PC-3 (cell line): ENCODE measurements at regions not wholly inside any gene's neighbourhood (a gene's known extent, or its start where the extent isn't known, plus 50 kb on each side); places are given as distances from the start of the nearest gene placed in this dataset.

ENCODE experiments used
- ATAC-seq: fragments of 200-7000 bp; cut with Tn5 transposase; 2 replicates; pipeline ENCODE4 v1.9.1; 2020; ENCODE audit warnings: mild to moderate bottlenecking, moderate library complexity
- BruUV-seq: library from RNA; stranded (reverse); fragments of 400-500 nt; replicated peaks from 2 replicates; lab custom pipeline; 2021; lab: Mats Ljungman, UMichigan
- CTCF ChIA-PET: fragments of 300-600 bp; sonication (Branson Sonifier 250); formaldehyde crosslinking; loops from one replicate; lab custom pipeline; 2022; ENCODE audit warnings: antibody characterized with exemption; lab: Charles Lee
- POLR2A ChIA-PET: fragments of 300-600 bp; sonication (Branson Sonifier 250); formaldehyde crosslinking; loops from one replicate; lab custom pipeline; 2022; ENCODE audit warnings: antibody characterized with exemption; ENCODE audit not compliant: unreplicated experiment; lab: Charles Lee
- DNase-seq: peaks from one replicate; pipeline ENCODE4 v3.0.0-alpha.2; 2015
- H2AFZ ChIP-seq: fragments of 300-600 bp; sonication (generic); 2 replicates; pipeline ENCODE4 v1.6.0; 2016; ENCODE audit warnings: antibody characterized with exemption, low read length
- H3F3A ChIP-seq: fragments of 300-600 bp; sonication (generic); one replicate; pipeline ENCODE4 v1.6.0; 2017; ENCODE audit warnings: antibody characterized with exemption, low read length, control low read depth, mild to moderate bottlenecking; ENCODE audit not compliant: unreplicated experiment
- H3K27ac ChIP-seq: fragments of 300-600 bp; sonication (generic); 2 replicates; pipeline ENCODE4 v1.5.1; 2016; ENCODE audit warnings: mild to moderate bottlenecking, low read length
- H3K27me3 ChIP-seq: fragments of 300-600 bp; sonication (generic); 2 replicates; pipeline ENCODE4 v1.6.1; 2016; ENCODE audit warnings: low read length, mixed read lengths
- H3K36me3 ChIP-seq: fragments of 300-600 bp; sonication (generic); 2 replicates; pipeline ENCODE4 v1.6.1; 2016; ENCODE audit warnings: low read depth, mixed run types, low read length, mixed read lengths
- H3K4me1 ChIP-seq: fragments of 300-600 bp; sonication (generic); 2 replicates; pipeline ENCODE4 v1.5.1; 2016; ENCODE audit warnings: low read length; ENCODE audit not compliant: insufficient read depth
- H3K4me2 ChIP-seq: fragments of 300-600 bp; sonication (generic); 2 replicates; pipeline ENCODE4 v1.6.0; 2016; ENCODE audit warnings: low read length
- H3K4me3 ChIP-seq: fragments of 300-600 bp; sonication (generic); 2 replicates; pipeline ENCODE4 v1.5.1; 2016; ENCODE audit warnings: mild to moderate bottlenecking, low read length, mixed read lengths
- H3K79me2 ChIP-seq: fragments of 300-600 bp; sonication (generic); 2 replicates; pipeline ENCODE4 v1.6.1; 2017; ENCODE audit warnings: low read length, mixed read lengths
- H3K9ac ChIP-seq: fragments of 300-600 bp; sonication (generic); 2 replicates; pipeline ENCODE4 v1.6.0; 2016; ENCODE audit warnings: mild to moderate bottlenecking, low read length
- H3K9me2 ChIP-seq: fragments of 300-600 bp; sonication (generic); replicated peaks from 2 replicates; pipeline ENCODE4 v1.6.1; 2016; ENCODE audit warnings: mixed run types, low read length, mixed read lengths
- H3K9me3 ChIP-seq: fragments of 300-600 bp; sonication (generic); 2 replicates; pipeline ENCODE4 v1.6.1; 2016; ENCODE audit warnings: low read length, mixed read lengths
- H4K20me1 ChIP-seq: fragments of 300-600 bp; sonication (generic); 2 replicates; pipeline ENCODE4 v1.6.1; 2016; ENCODE audit warnings: low read length, mixed read lengths
- CTCF ChIP-seq: fragments of 300-600 bp; sonication (generic); conservative IDR thresholded peaks from 2 replicates; pipeline ENCODE4 v1.5.1; 2017; ENCODE audit warnings: antibody characterized with exemption, low read depth, mild to moderate bottlenecking, low read length
- EZH2 ChIP-seq: fragments of 300-600 bp; sonication (generic); IDR thresholded peaks from one replicate; pipeline ENCODE4 v1.6.1; 2017; ENCODE audit warnings: antibody characterized with exemption, mild to moderate bottlenecking, low read length; ENCODE audit not compliant: unreplicated experiment
- EZH2phosphoT487 ChIP-seq: fragments of 300-600 bp; sonication (generic); IDR thresholded peaks from 2 replicates; pipeline ENCODE4 v1.6.1; 2018; ENCODE audit warnings: mild to moderate bottlenecking, antibody characterized with exemption, low read length, borderline replicate concordance
- intact Hi-C: fragments of 100-400 bp; cut with micrococcal nuclease; formaldehyde crosslinking; loops from 2 replicates; pipeline ENCODE4 v1.9.0; 2023

GRCh38 chr2:59957504-59957903 is 596.0 kb downstream of the BCL11A start:
- H3K9me2 ChIP-seq, result no peaks in the 10 kb centered on the region
- POLR2A ChIA-PET, result no interaction called here
- H3K9ac ChIP-seq, result no peak overlapping the region
- no peak overlapping the region for H3K4me2 ChIP-seq
- intact Hi-C loops, result no loop called here
- CTCF ChIA-PET, result no interaction called here
- no peaks in the 10 kb centered on the region for H3K4me1 ChIP-seq
- no peak overlapping the region for H3K4me3 ChIP-seq
- H3K79me2 ChIP-seq, result no peaks in the 10 kb centered on the region
- no peak overlapping the region for H2AFZ ChIP-seq
- H3F3A ChIP-seq, result no peaks in the 10 kb centered on the region
- no peaks in the 10 kb centered on the region for H4K20me1 ChIP-seq
- DNase-seq (no peak), ATAC-seq (no peak)
- H3K27ac ChIP-seq, result no peak overlapping the region
- peaks cover 18% of the 10 kb centered on the region; the same call in 1 of the 2 replicates for H3K27me3 ChIP-seq
- BruUV-seq, result no TSS peak
- TF ChIP-seq CTCF (no peak), EZH2 (no peak), EZH2phosphoT487 (no peak)
- H3K36me3 ChIP-seq, result no peaks in the 10 kb centered on the region
- H3K9me3 ChIP-seq, result no peaks in the 10 kb centered on the region

GRCh38 chr2:59956981-59957380 is 596.5 kb downstream of the BCL11A start:
- Histone ChIP-seq H3K36me3 (no peaks in the 10 kb centered on the region), H3K4me3 (no peak overlapping the region), H3F3A (no peaks in the 10 kb centered on the region), H3K27ac (no peak overlapping the region), H4K20me1 (no peaks in the 10 kb centered on the region), H3K27me3 (peaks cover 23% of the 10 kb centered on the region; the same call in 1 of the 2 replicates), H3K4me2 (no peak overlapping the region), H3K79me2 (no peaks in the 10 kb centered on the region), H3K9me3 (no peaks in the 10 kb centered on the region), H2AFZ (no peak overlapping the region), H3K9ac (no peak overlapping the region), H3K4me1 (no peaks in the 10 kb centered on the region), H3K9me2 (no peaks in the 10 kb centered on the region)
- intact Hi-C loops, result no loop called here
- DNase-seq (no peak), ATAC-seq (no peak)
- POLR2A ChIA-PET, result no interaction called here
- no TSS peak for BruUV-seq
- TF ChIP-seq EZH2phosphoT487 (no peak), EZH2 (no peak), CTCF (no peak)
- CTCF ChIA-PET, result no interaction called here

- no peaks in the 10 kb centered on the region for H3F3A ChIP-seq
- no peak overlapping the region for H3K9ac ChIP-seq
- no peaks in the 10 kb centered on the region for H3K9me3 ChIP-seq
- H3K36me3 ChIP-seq, result no peaks in the 10 kb centered on the region
- H4K20me1 ChIP-seq, result no peaks in the 10 kb centered on the region
- ChIA-PET CTCF (no interaction called here), POLR2A (no interaction called here)
- H3K27me3 ChIP-seq, result peaks cover 39% of the 10 kb centered on the region; the same call in 1 of the 2 replicates
- no peak overlapping the region for H2AFZ ChIP-seq
- TF ChIP-seq EZH2phosphoT487 (no peak), CTCF (no peak), EZH2 (no peak)
- H3K27ac ChIP-seq, result no peak overlapping the region
- DNase-seq, result no peak
- intact Hi-C loops, result no loop called here
- no peaks in the 10 kb centered on the region for H3K79me2 ChIP-seq
- H3K4me3 ChIP-seq, result no peak overlapping the region
- H3K9me2 ChIP-seq, result no peaks in the 10 kb centered on the region
- no peaks in the 10 kb centered on the region for H3K4me1 ChIP-seq
- no peak for ATAC-seq
- H3K4me2 ChIP-seq, result no peak overlapping the region
- BruUV-seq, result no TSS peak
These were observed 605.4 kb downstream of the BCL11A start for GRCh38 chr2:59947917-59948541.
